ENCODE measurements at regions not wholly inside any gene's neighbourhood (a gene's known extent, or its start where the extent isn't known, plus 50 kb on each side); places are given as distances from the start of the nearest gene placed in this dataset.

DNA sequence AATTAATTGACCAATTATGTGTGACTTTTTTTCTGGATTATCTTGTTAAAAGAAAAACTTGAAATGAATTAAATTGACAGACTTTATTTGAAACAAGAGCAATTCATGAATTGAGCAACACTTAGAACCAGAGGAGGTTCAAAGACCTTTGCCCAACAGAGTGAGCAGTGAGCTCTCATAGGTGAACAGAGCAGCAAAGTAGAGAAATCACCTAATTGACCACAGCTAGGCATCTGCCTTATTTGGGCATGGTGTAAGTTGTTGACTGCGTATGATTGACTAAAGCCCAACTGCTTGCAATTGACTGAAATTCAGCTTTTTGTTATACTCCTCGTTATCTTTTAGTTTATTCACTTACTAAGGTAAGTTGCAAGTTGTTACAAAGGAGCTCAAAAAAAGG lies 1216.0 kb upstream of the ALCAM start:
- Histone ChIP-seq H3K36me3 (no peaks in the 10 kb centered on the region), H3K27me3 (no peaks in the 10 kb centered on the region), H3K4me1 (no peaks in the 10 kb centered on the region), H3K4me3 (no peak overlapping the region), H3K9me3 (no peaks in the 10 kb centered on the region), H3K27ac (no peak overlapping the region)
- intact Hi-C loops (cut with DNase I) = no loop called here
- TF ChIP-seq, protein P1, sequence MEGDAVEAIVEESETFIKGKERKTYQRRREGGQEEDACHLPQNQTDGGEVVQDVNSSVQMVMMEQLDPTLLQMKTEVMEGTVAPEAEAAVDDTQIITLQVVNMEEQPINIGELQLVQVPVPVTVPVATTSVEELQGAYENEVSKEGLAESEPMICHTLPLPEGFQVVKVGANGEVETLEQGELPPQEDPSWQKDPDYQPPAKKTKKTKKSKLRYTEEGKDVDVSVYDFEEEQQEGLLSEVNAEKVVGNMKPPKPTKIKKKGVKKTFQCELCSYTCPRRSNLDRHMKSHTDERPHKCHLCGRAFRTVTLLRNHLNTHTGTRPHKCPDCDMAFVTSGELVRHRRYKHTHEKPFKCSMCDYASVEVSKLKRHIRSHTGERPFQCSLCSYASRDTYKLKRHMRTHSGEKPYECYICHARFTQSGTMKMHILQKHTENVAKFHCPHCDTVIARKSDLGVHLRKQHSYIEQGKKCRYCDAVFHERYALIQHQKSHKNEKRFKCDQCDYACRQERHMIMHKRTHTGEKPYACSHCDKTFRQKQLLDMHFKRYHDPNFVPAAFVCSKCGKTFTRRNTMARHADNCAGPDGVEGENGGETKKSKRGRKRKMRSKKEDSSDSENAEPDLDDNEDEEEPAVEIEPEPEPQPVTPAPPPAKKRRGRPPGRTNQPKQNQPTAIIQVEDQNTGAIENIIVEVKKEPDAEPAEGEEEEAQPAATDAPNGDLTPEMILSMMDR (IDR thresholded peaks at IDR 0.05) = no peak
- no peak for ATAC-seq
- no peak for DNase-seq

DNA sequence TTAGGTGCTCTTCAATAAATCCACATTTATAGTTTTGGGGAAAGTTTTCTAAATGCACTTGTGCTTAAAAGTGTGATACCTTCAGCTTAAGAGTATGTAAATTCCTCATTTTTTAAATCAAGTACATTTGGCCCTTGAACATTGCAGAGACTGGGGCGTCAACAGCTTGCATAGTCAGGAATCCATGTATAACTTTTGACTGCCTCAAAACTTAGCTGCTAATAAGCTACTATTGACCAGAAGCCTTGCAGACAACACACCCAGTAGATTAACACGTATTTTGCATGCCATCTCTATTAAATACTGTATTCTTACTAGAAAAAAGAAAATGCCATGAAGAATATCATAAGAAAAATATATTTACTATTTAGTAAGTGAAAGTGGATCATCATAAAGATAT lies 1211.8 kb upstream of the ALCAM start:
- no peak for ATAC-seq
- intact Hi-C loops (cut with DNase I) = no loop called here

DNA sequence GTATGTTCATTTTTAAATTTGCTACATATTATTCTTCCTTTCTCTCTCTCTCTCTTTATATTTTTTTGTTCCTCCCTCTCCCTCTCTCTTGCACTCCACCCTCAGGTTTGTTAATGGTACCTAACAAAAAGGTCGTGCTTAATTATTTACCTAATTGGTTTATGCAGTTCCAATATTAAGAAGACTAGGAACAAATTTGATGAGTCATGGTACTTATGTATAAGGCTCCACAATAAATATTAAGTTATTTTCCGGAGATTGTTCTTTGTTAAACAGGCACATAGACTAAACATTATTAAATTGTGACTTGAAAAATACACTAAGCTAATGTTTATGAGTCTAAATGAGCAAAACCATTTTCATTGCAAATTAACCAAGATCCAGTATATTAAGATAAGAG lies 1200.8 kb upstream of the ALCAM start:
- Histone ChIP-seq H3K4me3 (no peak overlapping the region), H3K9me3 (no peaks in the 10 kb centered on the region), H3K27ac (no peak overlapping the region), H3K27me3 (no peaks in the 10 kb centered on the region), H3K36me3 (no peaks in the 10 kb centered on the region), H3K4me1 (no peaks in the 10 kb centered on the region)
- no peak for DNase-seq
- no peak for ATAC-seq
- TF ChIP-seq, protein P1 (IDR thresholded peaks at IDR 0.05) = no peak
- intact Hi-C loops (cut with DNase I) = no loop called here

More for the DNA sequence above, 1211.8 kb upstream of the ALCAM start:
- TF ChIP-seq, protein P1 (IDR thresholded peaks at IDR 0.05) = no peak
- DNase-seq = no peak
- Histone ChIP-seq H3K4me1 (no peaks in the 10 kb centered on the region), H3K4me3 (no peak overlapping the region), H3K27me3 (no peaks in the 10 kb centered on the region), H3K9me3 (no peaks in the 10 kb centered on the region), H3K27ac (no peak overlapping the region), H3K36me3 (no peaks in the 10 kb centered on the region)

DNA sequence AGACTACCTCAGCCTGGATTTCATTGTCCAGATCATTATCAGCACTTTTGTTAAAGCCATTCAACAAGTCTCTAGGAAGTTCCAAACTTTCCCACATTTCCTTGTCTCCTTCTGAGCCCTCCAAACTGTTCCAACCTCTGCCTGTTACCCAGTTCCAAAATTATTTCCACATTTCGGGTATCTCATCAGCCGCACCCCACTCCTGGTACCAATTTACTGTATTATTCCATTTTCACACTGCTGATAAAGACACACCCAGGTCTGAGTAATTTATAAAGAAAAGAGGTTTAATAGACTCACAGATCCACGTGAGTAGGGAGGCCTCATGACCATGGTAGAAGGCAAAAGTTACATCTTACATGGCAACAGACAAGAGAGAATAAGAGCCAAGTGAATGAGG lies 1198.3 kb upstream of the ALCAM start:
- no peaks in the 10 kb centered on the region for H3K9me3 ChIP-seq
- DNase-seq (no peak), ATAC-seq (no peak)
- TF ChIP-seq, protein P1 (IDR thresholded peaks at IDR 0.05) = no peak
- H3K27ac ChIP-seq = no peak overlapping the region
- H3K4me3 ChIP-seq = no peak overlapping the region
- H3K36me3 ChIP-seq = no peaks in the 10 kb centered on the region
- H3K27me3 ChIP-seq = no peaks in the 10 kb centered on the region
- no peaks in the 10 kb centered on the region for H3K4me1 ChIP-seq
- intact Hi-C loops (cut with DNase I) = no loop called here

DNA sequence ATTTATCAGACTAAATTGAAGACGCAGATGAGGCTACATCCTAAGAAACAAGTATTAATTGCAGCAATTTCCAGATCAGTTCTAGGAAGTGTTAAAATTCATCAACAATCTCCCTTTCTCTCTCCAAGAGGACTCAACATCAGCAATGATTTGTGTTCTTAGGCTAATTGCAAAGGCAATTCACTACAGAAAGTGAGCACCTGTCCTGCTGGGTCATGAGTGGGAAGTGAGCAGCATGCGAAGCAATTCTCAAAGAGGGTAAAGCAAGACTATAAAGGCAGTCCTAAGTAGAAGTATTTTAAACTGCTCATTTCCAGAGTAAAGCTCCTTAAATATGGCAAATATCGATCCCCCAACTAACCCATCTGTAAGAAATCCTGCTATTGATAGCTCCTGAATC lies 1191.0 kb upstream of the ALCAM start:
- H3K9me3 ChIP-seq = no peaks in the 10 kb centered on the region
- no peak overlapping the region for H3K4me3 ChIP-seq
- TF ChIP-seq, protein P1 (IDR thresholded peaks at IDR 0.05) = no peak
- no peak for DNase-seq
- H3K27ac ChIP-seq = no peak overlapping the region
- intact Hi-C loops (cut with DNase I) = no loop called here
- no peaks in the 10 kb centered on the region for H3K36me3 ChIP-seq
- no peaks in the 10 kb centered on the region for H3K27me3 ChIP-seq
- no peak for ATAC-seq
- no peaks in the 10 kb centered on the region for H3K4me1 ChIP-seq

DNA sequence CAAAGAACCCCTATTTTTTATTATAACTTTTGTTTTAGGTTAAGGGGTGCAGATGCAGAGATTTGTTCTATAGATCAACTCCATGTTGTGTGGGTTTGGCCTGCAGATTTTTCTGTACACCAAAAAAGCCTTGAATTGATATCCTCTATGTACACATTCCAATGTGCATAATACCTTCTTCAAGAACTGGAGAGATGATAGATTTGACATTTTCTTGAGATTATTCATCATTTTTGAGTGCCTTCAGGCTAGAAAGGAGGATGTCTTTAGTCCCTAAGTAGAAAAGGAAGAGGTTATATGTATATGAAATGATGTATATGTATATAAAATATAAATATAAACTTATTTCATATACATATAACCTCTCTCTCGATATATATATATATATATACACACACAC lies 1190.0 kb upstream of the ALCAM start:
- TF ChIP-seq, protein P1 (IDR thresholded peaks at IDR 0.05) = no peak
- H3K9me3 ChIP-seq = no peaks in the 10 kb centered on the region
- no peak overlapping the region for H3K4me3 ChIP-seq
- H3K27ac ChIP-seq = no peak overlapping the region
- H3K4me1 ChIP-seq = no peaks in the 10 kb centered on the region
- H3K27me3 ChIP-seq = no peaks in the 10 kb centered on the region
- ATAC-seq = no peak
- no peaks in the 10 kb centered on the region for H3K36me3 ChIP-seq
- DNase-seq = no peak
- intact Hi-C loops (cut with DNase I) = no loop called here

All from upper lobe of right lung (tissue), 1 donor.